K562 (cell line): ENCODE measurements at regions not wholly inside any gene's neighbourhood (a gene's known extent, or its start where the extent isn't known, plus 50 kb on each side); places are given as distances from the start of the nearest gene placed in this dataset.

ENCODE experiments used
- ATF2 ChIP-seq: sonication (generic); formaldehyde crosslinking; IDR thresholded peaks from 2 replicates; pipeline ENCODE4 v1.8.1; 2022; ENCODE audit warnings: missing genetic modification reagents
- CBFA2T2 ChIP-seq: fragments of 450-650 bp; conservative IDR thresholded peaks from 2 replicates; pipeline ENCODE4 v1.6.1; 2017; ENCODE audit warnings: mild to moderate bottlenecking
- CBFA2T3 ChIP-seq: fragments of 450-650 bp; IDR thresholded peaks from 2 replicates; pipeline ENCODE4 v1.6.1; 2017
- CHD1 ChIP-seq: fragments of 200-600 bp; sonication (generic); IDR thresholded peaks from one replicate; pipeline ENCODE4 v1.6.1; 2012; ENCODE audit warnings: mild to moderate bottlenecking, moderate library complexity, low read length, inconsistent platforms
- DPF2 ChIP-seq: fragments of 450-650 bp; IDR thresholded peaks from 2 replicates; pipeline ENCODE4 v1.6.1; 2016
- FOXM1 ChIP-seq, 2 experiments: fragments of 450-650 bp in 1 of 2; sonication (generic) in 1 of 2; formaldehyde crosslinking in 1 of 2; IDR thresholded peaks; 2 replicates each; pipeline versions ENCODE4 v1.6.1 to v1.9.0; 2017 to 2022; ENCODE audit warnings: low read depth in 2 of 2, mild to moderate bottlenecking in 2 of 2, missing genetic modification reagents in 1 of 2, moderate library complexity in 1 of 2
- GABPB1 ChIP-seq: sonication (generic); formaldehyde crosslinking; IDR thresholded peaks from 2 replicates; pipeline ENCODE4 v1.8.0; 2022; ENCODE audit warnings: mild to moderate bottlenecking, missing genetic modification reagents
- HDAC2 ChIP-seq: fragments of 450-650 bp; IDR thresholded peaks from 2 replicates; pipeline ENCODE4 v1.6.1; 2016; ENCODE audit warnings: mild to moderate bottlenecking
- KAT8 ChIP-seq: fragments of 450-650 bp; IDR thresholded peaks from 2 replicates; pipeline ENCODE4 v1.6.1; 2016; ENCODE audit warnings: low read depth, mild to moderate bottlenecking
- KDM1A ChIP-seq, 2 experiments: fragments of 450-650 bp; IDR thresholded peaks; 2 replicates each; pipeline ENCODE4 v1.6.1; 2016; ENCODE audit warnings: mild to moderate bottlenecking in 2 of 2
- MAFG ChIP-seq: fragments of 450-650 bp; conservative IDR thresholded peaks from 2 replicates; pipeline ENCODE4 v1.6.1; 2016; ENCODE audit warnings: missing genetic modification characterization, missing compliant biosample characterization
- MLLT1 ChIP-seq, 2 experiments: fragments of 450-650 bp; IDR thresholded peaks; 2 replicates each; pipeline ENCODE4 v1.6.1; 2016
- PML ChIP-seq: IDR thresholded peaks from 2 replicates; pipeline ENCODE4 v1.6.1; 2012; ENCODE audit warnings: low read length, inconsistent platforms
- RFX7 ChIP-seq: fragments of 250-450 bp; sonication (Bioruptor Pico); IDR thresholded peaks from 2 replicates; pipeline ENCODE4 v1.5.1; 2021; ENCODE audit warnings: mild to moderate bottlenecking
- SREBF1 ChIP-seq: fragments of 150-350 bp; IDR thresholded peaks from 2 replicates; pipeline ENCODE4 v1.6.1; 2014; ENCODE audit warnings: antibody characterized with exemption, low read depth, low read length, borderline replicate concordance
- TAF7 ChIP-seq: fragments of 450-650 bp; IDR thresholded peaks from 2 replicates; pipeline ENCODE4 v1.6.1; 2016; ENCODE audit warnings: missing genetic modification characterization, missing compliant biosample characterization
- TCF3 ChIP-seq: sonication (generic); formaldehyde crosslinking; IDR thresholded peaks from 2 replicates; pipeline ENCODE4 v1.4.0; 2020; ENCODE audit warnings: mild to moderate bottlenecking, missing genetic modification reagents
- TCFL5 ChIP-seq: fragments of 250-450 bp; sonication (Bioruptor Pico); conservative IDR thresholded peaks from 2 replicates; pipeline ENCODE4 v1.6.1; 2021; ENCODE audit warnings: mild to moderate bottlenecking, moderate library complexity, matching md5 sums
- ZBTB26 ChIP-seq: fragments of 450-650 bp; formaldehyde crosslinking; IDR thresholded peaks from 2 replicates; pipeline ENCODE4 v1.4.0; 2022; ENCODE audit warnings: missing genetic modification characterization
- ZBTB5 ChIP-seq: fragments of 450-650 bp; IDR thresholded peaks from 2 replicates; pipeline ENCODE4 v1.6.1; 2017; ENCODE audit warnings: antibody characterized with exemption
- ZFX ChIP-seq: sonication (generic); formaldehyde crosslinking; IDR thresholded peaks from 2 replicates; pipeline ENCODE4 v1.8.0; 2022; ENCODE audit warnings: mild to moderate bottlenecking, missing genetic modification reagents, moderate library complexity
- ZNF280A ChIP-seq: fragments of 450-650 bp; IDR thresholded peaks from 2 replicates; pipeline ENCODE4 v1.6.1; 2018; ENCODE audit warnings: mild to moderate bottlenecking, low read depth; ENCODE audit not compliant: partially characterized antibody
- ZNF282 ChIP-seq: sonication (generic); formaldehyde crosslinking; IDR thresholded peaks from 2 replicates; pipeline ENCODE4 v1.8.1; 2023; ENCODE audit warnings: missing genetic modification reagents

- TF ChIP-seq ZBTB26 (CRISPR knock-in tag) (no peak), CBFA2T2 (peak; percentile 74), SREBF1 (no peak), HDAC2 (no peak), KDM1A (IDR thresholded peaks at IDR 0.05) (peak in 1 of 2 experiments; percentile 22; a peak in 1 of 4 replicates), GABPB1 (CRISPR knock-in tag) (no peak), FOXM1 (IDR thresholded peaks at IDR 0.05; ENCODE audit: low read depth) (peak; percentile 19; the same call in 1 of the 2 replicates), FOXM1 (CRISPR knock-in tag; IDR thresholded peaks at IDR 0.05; ENCODE audit: low read depth) (no peak), MAFG (tag) (no peak), CHD1 (no peak), KAT8 (no peak), ZBTB5 (no peak), TCF3 (CRISPR knock-in tag) (peak; percentile 29; the same call in 1 of the 2 replicates), TCFL5 (CRISPR knock-in tag) (no peak), DPF2 (peak; percentile 57), PML (0 out of 2 replicates have a peak, but pooled peaks have one; percentile 29), MLLT1 (IDR thresholded peaks at IDR 0.05) (no peak), ZFX (no peak), ZNF280A (no peak), TAF7 (tag) (no peak), CBFA2T3 (peak; percentile 85), RFX7 (CRISPR knock-in tag) (no peak), ATF2 (no peak), ZNF282 (CRISPR knock-in tag) (no peak)
Measured at GRCh38 chr7:93006480-93007095, 111.2 kb downstream of the SAMD9 start (continued).
